Keratinocyte (primary cell): ENCODE measurements at regions not wholly inside any gene's neighbourhood (a gene's known extent, or its start where the extent isn't known, plus 50 kb on each side); places are given as distances from the start of the nearest gene placed in this dataset.

ENCODE experiments used
- DNase-seq: peaks from one replicate; pipeline ENCODE4 v3.0.0-alpha.2; 2011; ENCODE audit warnings: low read depth, missing footprints, low spot score
- FAIRE-seq: peaks from 2 replicates; lab custom pipeline; 2011; peaks lifted over from hg19 to GRCh38; lab: Jason Lieb, UNC
- H2AFZ ChIP-seq: 2 replicates; pipeline ENCODE4 v1.6.0; 2012; ENCODE audit warnings: low read length, control low read depth, inconsistent platforms; ENCODE audit not compliant: control insufficient read depth
- H3K27ac ChIP-seq: 2 replicates; pipeline ENCODE4 v1.5.1; 2011; ENCODE audit warnings: low read length; ENCODE audit not compliant: control insufficient read depth, insufficient read depth
- H3K27me3 ChIP-seq: 3 replicates; pipeline ENCODE4 v1.6.0; 2011; ENCODE audit warnings: low read length; ENCODE audit not compliant: control insufficient read depth, insufficient read depth; ENCODE audit errors: extremely low read depth
- H3K36me3 ChIP-seq, 2 experiments: 2 replicates in 1 of 2; 3 replicates in 1 of 2; pipeline ENCODE4 v1.5.1; 2011; ENCODE audit warnings: low read length in 2 of 2, mild to moderate bottlenecking in 1 of 2; ENCODE audit not compliant: control insufficient read depth in 2 of 2, insufficient read depth in 2 of 2; ENCODE audit errors: extremely low read depth in 1 of 2
- H3K4me1 ChIP-seq: 3 replicates; pipeline ENCODE4 v1.5.1; 2011; ENCODE audit warnings: low read length; ENCODE audit not compliant: control insufficient read depth, insufficient read depth; ENCODE audit errors: extremely low read depth
- H3K4me2 ChIP-seq: 3 replicates; pipeline ENCODE4 v1.6.0; 2011; ENCODE audit warnings: low read depth, low read length; ENCODE audit not compliant: control insufficient read depth, insufficient read depth; ENCODE audit errors: extremely low read depth
- H3K4me3 ChIP-seq, 3 experiments: fragments of 200-600 bp in 1 of 3; sonication (generic) in 1 of 3; 2 replicates in 2 of 3; 3 replicates in 1 of 3; pipeline ENCODE4 v1.5.1; 2011 to 2016; ENCODE audit warnings: low read length in 3 of 3, mild to moderate bottlenecking in 3 of 3, control low read depth in 2 of 3, inconsistent platforms in 1 of 3, low read depth in 1 of 3, mixed read lengths in 1 of 3, mixed run types in 1 of 3, moderate library complexity in 1 of 3; ENCODE audit not compliant: control insufficient read depth in 2 of 3, insufficient read depth in 2 of 3; ENCODE audit errors: extremely low read depth in 1 of 3
- H3K79me2 ChIP-seq: 2 replicates; pipeline ENCODE4 v1.6.0; 2012; ENCODE audit warnings: low read length; ENCODE audit not compliant: control insufficient read depth, insufficient read depth
- H3K9ac ChIP-seq: 3 replicates; pipeline ENCODE4 v1.6.0; 2011; ENCODE audit warnings: low read length; ENCODE audit not compliant: control insufficient read depth, insufficient read depth; ENCODE audit errors: extremely low read depth
- H3K9me1 ChIP-seq: 3 replicates; pipeline ENCODE4 v1.6.0; 2011; ENCODE audit warnings: low read length; ENCODE audit not compliant: control insufficient read depth, insufficient read depth; ENCODE audit errors: extremely low read depth
- H3K9me3 ChIP-seq: 2 replicates; pipeline ENCODE4 v1.5.1; 2012; ENCODE audit warnings: low read depth, low read length; ENCODE audit not compliant: control insufficient read depth
- H4K20me1 ChIP-seq: 3 replicates; pipeline ENCODE4 v1.6.0; 2011; ENCODE audit warnings: low read length; ENCODE audit not compliant: control insufficient read depth, insufficient read depth; ENCODE audit errors: extremely low read depth
- EZH2 ChIP-seq: IDR thresholded peaks from one replicate; pipeline ENCODE4 v1.6.1; 2012; ENCODE audit warnings: inconsistent platforms, mild to moderate bottlenecking, low read length, moderate library complexity
- dilution Hi-C: fragments of 300-500 bp; cut with MboI; formaldehyde crosslinking; loops from one replicate; pipeline ENCODE4 v1.7.0; 2020; ENCODE audit warnings: low sequenced_read_pairs; ENCODE audit not compliant: extremely low pct_ligation_motif_present
- TF ChIP-seq, protein P1 (sequence below), 3 experiments: IDR thresholded peaks in 1 of 3; conservative IDR thresholded peaks in 1 of 3; optimal IDR thresholded peaks in 1 of 3; 2 replicates in 2 of 3; 3 replicates in 1 of 3; pipeline versions ENCODE3 to v1.5.1; 2011; ENCODE audit warnings: low read length in 3 of 3, mild to moderate bottlenecking in 3 of 3, moderate library complexity in 2 of 3, control low read depth in 1 of 3, inconsistent platforms in 1 of 3; ENCODE audit not compliant: insufficient read depth in 2 of 3; ENCODE audit errors: extremely low read depth in 1 of 3

DNA sequence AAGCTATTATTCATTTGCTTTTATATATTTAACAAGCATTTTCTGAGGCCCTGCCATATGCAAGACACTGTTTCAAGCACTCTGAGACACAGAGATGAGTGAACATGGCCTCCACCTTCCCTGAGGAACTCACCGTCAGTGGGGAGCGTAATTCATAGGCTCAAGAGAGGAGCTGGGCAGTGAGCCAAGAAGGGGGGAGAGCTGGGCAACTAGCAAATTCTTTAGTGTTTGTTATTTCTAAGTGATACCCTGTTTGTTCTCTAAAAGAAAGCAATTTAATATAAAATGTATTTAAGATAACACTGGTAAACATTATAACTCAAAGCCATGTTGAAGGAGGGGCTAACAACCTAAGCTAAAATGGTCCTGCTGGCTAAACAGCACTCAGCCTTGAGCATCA is 119.2 kb upstream of the NGF start:
- no peak for TF ChIP-seq EZH2
- TF ChIP-seq, protein P1, sequence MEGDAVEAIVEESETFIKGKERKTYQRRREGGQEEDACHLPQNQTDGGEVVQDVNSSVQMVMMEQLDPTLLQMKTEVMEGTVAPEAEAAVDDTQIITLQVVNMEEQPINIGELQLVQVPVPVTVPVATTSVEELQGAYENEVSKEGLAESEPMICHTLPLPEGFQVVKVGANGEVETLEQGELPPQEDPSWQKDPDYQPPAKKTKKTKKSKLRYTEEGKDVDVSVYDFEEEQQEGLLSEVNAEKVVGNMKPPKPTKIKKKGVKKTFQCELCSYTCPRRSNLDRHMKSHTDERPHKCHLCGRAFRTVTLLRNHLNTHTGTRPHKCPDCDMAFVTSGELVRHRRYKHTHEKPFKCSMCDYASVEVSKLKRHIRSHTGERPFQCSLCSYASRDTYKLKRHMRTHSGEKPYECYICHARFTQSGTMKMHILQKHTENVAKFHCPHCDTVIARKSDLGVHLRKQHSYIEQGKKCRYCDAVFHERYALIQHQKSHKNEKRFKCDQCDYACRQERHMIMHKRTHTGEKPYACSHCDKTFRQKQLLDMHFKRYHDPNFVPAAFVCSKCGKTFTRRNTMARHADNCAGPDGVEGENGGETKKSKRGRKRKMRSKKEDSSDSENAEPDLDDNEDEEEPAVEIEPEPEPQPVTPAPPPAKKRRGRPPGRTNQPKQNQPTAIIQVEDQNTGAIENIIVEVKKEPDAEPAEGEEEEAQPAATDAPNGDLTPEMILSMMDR (optimal IDR thresholded peaks at IDR 0.05 in 1 of 3, IDR thresholded peaks at IDR 0.05 in 1 of 3, conservative IDR thresholded peaks at IDR 0.05 in 1 of 3; ENCODE audit: extremely low read depth in 1 of 3, insufficient read depth in 2 of 3, low read length in 3 of 3) = no peak
- H3K27me3 ChIP-seq = no peaks in the 10 kb centered on the region
- no peaks in the 10 kb centered on the region for H4K20me1 ChIP-seq
- no peak overlapping the region for H3K9ac ChIP-seq
- DNase-seq (no peak), FAIRE-seq (no peak)
- no peaks in the 10 kb centered on the region for H3K79me2 ChIP-seq
- no peaks in the 10 kb centered on the region for H3K9me3 ChIP-seq
- H3K36me3 ChIP-seq = no peaks in the 10 kb centered on the region
- no peaks in the 10 kb centered on the region for H3K9me1 ChIP-seq
- dilution Hi-C loops = loop anchor here (25.0 kb wide), 1 partner anchor 320 kb away; no protein-coding TSS in a partner anchor
- no peak overlapping the region for H3K4me2 ChIP-seq
- peaks cover 5% of the 10 kb centered on the region for H3K4me1 ChIP-seq
- no peak overlapping the region for H3K4me3 ChIP-seq
- H2AFZ ChIP-seq = no peak overlapping the region
- no peak overlapping the region for H3K27ac ChIP-seq

DNA sequence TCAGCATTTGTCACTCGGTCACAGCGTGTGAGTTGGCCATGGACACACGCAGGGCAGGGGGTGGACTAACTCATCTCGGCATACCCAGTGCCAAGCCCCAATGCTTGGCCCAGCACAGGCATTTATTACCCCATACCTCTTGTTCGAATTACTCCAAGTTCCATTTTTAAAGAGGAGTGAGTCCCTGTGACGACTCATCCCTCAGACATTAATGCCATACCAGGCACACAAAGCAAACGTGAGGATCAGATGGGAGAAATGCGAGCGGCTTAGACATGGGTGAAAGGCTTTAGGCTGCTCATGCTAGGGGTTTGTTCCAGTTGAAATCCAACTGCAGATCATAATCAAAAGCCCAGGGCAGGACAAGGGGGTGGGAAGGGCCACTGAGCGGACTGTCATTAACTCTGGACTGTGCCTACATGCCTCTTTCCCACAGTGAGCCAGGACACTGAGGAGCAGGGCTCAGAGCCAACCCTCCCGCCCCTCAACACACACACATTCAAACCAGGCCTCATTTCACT is 118.5 kb upstream of the NGF start:
- Histone ChIP-seq H4K20me1 (no peaks in the 10 kb centered on the region), H3K27me3 (no peaks in the 10 kb centered on the region), H3K9ac (no peak overlapping the region), H3K36me3 (no peaks in the 10 kb centered on the region), H2AFZ (no peak overlapping the region), H3K4me3 (no peak overlapping the region), H3K27ac (no peak overlapping the region), H3K79me2 (no peaks in the 10 kb centered on the region), H3K9me3 (no peaks in the 10 kb centered on the region), H3K4me1 (peaks cover 5% of the 10 kb centered on the region), H3K9me1 (no peaks in the 10 kb centered on the region), H3K4me2 (no peak overlapping the region)
- no peak for TF ChIP-seq EZH2
- TF ChIP-seq, protein P1 (optimal IDR thresholded peaks at IDR 0.05 in 1 of 3, IDR thresholded peaks at IDR 0.05 in 1 of 3, conservative IDR thresholded peaks at IDR 0.05 in 1 of 3; ENCODE audit: extremely low read depth in 1 of 3, insufficient read depth in 2 of 3, low read length in 3 of 3) = no peak
- FAIRE-seq = no peak
- dilution Hi-C loops = loop anchor here (25.0 kb wide), 1 partner anchor 319 kb away; no protein-coding TSS in a partner anchor
- DNase-seq = no peak
